H4 (cell line): ENCODE measurements at regions not wholly inside any gene's neighbourhood (a gene's known extent, or its start where the extent isn't known, plus 50 kb on each side); places are given as distances from the start of the nearest gene placed in this dataset.
"Not testable (repeated sequence)": the region's sequence is repeated elsewhere in the genome, so short reads cannot be mapped to it uniquely, and the experiment has no call there.

Experiments
- DNase-seq: peaks from one replicate; pipeline ENCODE4 v3.0.0-alpha.2; 2015; ENCODE audit warnings: low spot score

DNA sequence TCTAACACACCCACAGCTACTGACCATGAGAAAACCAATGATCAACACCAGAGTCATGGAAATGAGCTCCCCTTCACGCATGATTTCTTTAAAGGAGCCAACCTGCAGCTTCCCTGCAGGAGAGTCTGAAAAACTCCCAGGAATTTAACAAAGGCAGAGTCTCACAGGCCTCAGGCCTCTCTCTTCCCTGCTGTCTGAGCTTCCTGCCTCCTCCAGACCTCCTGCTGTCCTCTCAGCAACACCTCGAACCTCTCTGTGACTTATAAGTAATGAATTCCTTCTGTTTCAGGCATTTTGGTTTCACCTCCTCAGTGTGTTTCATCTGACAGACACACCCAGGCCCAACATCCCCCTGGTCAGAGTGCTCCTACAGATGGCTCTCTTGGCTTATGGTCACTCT, 1044.4 kb downstream of the UQCRFS1 start:
- DNase-seq, result no peak

- no peak for DNase-seq
Measured at GRCh38 chr19:28166025-28166424, 1046.9 kb downstream of the UQCRFS1 start.

DNA sequence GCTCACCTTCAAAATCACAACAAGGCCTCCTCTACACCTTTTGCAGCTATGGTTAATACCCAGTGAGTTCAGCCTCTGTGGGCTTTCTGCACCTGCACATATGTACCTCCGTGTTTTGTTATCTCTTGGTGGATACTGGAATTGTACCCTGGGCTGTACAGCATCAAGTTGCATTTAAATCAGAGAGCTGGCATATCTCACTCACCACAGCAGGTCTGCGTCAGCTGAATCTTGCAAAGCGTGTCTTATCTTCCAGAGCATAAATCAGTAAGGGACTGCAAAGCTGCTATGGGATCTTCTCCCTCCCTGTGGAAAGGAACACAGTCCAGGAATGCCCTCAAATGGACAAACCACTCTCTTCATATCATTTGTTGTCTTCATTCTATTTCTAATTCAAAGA, 1048.7 kb downstream of the UQCRFS1 start:
- DNase-seq, result no peak

GRCh38 chr19:28159065-28159464, 1053.9 kb downstream of the UQCRFS1 start:
- DNase-seq, result no peak

DNA sequence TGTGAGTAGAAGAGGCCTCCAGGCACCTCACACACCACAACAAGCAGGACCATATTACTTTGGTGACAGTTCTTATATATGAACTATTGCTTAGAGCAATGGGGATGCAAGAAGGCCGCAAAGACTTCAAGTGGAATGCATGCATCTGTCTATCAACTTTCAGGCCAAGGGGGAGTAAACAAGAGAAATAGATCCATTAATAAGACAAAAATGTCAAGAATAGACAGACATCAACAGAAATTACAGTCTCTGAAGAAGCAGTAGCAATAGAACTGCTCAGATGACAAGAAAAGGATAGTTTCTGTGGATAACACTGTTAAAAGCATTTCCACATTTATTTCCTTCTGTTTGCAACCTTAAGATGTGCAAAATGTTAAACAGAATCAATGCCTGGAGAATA, 1057.7 kb downstream of the UQCRFS1 start:
- no peak for DNase-seq

DNA sequence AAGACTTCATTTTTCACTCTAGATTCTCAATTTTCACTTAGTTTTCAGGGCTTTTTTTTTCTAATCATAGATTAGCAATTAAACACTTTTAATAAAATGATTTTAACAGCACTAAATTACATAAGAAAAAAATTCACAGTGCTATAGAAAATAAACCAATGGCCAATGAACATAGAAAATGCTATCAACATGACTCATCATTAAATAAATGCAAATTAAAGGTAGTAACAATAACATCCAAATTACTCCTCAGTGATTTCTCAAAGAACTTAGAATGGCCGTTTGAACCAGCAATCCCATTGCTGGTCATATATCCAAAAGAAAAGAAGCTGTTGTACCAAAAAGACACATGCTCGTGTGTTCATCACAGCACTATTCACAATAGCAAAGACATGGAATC, 1058.9 kb downstream of the UQCRFS1 start:
- DNase-seq, result no peak

DNA sequence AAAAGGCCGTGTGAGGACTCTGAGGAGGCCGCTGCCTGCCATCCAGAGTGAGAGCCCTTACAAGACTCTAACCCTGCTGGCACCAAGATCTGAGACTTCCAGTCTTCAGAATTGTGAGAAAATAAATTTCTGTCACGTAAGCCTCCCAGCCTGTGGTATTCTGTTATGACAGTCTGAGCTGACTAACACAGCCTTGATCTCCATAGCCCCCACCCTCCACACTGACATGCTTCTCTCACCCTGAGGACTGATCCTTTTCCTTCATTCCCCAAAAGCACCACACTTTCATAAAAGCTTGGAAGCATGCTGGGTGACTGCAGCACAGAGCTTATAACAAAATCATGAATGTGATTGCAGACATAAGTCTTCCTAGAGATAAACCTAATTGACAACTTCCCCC, 1059.8 kb downstream of the UQCRFS1 start:
- DNase-seq, result no peak

DNA sequence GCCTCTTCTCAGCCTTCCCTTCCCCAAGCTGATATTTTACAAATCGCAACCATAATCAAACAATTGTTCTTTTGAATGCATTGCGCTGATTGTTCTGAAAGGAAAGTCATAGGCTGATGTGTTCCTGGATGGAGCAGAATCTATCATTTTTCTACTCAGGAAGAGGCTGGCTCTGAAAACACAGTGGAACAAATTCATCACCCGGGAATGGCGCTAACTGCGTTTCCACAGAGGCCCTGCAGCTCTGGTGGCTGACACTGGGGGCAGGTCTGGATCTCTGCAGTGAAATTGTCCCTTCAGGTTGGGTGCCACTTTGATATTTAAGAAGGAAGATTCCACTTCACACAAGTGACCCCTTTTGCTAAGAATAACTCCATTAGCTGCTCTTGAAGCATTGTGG, 1060.8 kb downstream of the UQCRFS1 start:
- DNase-seq, result no peak

DNA sequence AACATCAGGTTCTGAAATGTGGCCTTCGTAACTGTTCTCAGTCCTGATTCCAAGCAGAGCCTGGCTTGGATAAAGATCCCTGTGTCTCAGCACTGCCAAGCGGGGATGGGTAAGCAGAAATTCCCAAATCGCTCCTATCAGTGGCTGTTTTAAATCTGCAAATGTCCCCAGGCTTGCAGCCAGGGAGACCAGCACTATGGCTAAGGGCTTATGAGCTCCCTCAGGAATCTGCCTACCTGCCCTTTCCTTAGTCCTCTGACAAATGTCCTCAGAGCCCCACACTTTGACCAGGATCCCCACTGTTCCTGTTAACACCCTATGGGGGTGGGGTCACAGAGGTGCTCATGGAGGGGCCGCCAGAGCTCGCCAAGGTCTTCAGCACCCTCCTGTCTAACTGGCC, 1062.8 kb downstream of the UQCRFS1 start:
- no peak for DNase-seq

GRCh38 chr19:28148554-28148953, 1064.4 kb downstream of the UQCRFS1 start:
- no peak for DNase-seq

DNA sequence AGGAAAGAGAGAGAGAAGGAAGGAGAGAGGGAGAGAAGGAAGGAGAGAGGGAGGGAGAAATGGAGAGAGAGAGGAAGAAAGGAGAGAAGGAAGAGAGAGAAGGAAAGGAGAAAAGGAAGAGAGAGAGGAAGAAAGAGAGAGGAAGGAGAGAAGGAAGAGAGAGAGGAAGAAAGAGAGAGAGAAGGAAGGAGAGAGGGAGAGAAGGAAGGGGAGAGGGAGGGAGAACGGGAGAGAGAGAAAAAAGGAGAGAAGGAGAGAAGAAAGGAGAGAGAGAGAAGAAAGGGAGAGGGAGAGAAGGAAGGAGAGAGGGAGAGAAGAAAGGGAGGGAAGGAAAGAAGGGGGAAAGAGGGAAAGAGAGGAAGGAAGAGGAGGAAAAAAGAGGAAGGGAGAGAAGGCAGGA, 1070.7 kb downstream of the UQCRFS1 start:
- no peak for DNase-seq

DNA sequence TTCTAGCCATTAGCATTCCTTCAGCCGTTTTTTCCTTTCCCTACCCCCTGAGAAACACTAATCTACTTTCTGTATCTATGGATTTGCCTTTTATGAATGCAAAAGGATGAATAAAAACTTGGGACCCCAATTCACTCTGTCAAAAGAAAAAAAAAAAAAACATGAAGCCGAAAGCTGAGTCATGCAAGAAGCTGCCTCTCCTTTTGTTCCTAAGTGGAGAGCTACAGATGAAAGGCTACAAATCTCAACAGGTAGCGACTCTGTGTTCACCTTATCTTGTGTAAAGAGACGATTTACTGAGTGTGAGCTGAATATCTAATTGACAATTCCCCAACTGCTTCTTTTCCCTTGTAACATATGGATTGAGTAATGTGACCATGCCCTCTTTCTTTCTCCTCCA, 1072.8 kb downstream of the UQCRFS1 start:
- no peak for DNase-seq

DNA sequence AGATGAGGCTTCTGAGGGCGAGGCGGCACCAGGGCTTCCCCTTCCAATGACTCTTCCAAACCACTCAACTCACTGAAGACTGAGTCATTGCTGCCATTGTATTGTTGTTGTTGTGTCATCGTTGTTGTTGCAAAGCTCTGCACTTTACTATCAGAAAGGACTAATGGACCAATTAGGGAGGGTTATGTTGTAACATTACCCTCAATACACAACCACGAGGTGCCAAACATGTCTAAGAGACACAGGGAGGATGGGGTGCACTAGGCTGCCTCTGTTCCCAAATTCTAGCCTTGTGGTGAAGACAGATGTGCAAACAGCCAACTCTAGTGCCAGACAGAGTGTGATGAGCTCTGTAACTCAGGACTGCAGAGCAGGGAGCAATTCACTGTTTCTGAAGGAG, 1075.2 kb downstream of the UQCRFS1 start:
- DNase-seq, result no peak

DNA sequence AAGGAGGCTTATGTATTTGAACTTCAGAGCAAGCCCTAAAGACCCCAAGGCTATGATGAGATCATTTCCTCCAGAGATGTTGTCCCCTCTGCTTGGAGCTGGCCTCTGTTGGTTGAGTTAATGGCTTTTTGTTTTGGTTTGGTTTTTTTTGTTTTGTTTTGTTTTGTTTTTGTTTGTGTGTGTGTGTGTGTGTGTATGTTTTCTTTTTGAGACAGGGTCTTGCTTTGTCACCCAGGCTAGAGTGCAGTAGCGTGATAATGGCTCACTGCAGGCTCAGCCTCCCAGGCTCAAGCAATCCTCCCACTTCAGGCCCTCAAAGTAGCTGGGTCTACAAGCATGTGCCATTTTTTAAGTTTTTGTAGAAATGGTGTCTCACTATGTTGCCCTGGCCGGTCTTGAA, 1076.2 kb downstream of the UQCRFS1 start:
- DNase-seq, result no peak

DNA sequence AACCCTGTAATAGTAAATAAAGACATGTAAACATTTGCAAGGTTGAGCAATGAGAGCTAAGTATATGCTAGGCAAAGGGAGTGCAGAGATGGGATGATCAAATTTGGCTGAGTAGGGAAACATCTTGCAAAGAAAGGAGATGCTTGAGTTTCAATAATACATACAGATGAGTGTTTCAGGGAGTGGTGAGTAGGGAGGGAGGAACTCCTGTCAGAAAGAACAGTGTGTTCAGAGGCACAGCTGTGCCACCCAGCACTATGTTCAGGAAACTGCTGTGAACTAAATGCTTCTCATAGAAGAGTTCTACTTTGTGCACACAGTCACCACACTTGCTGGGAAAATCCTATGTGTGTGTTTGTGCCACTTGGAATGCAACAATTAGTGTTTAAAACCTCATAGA, 1077.1 kb downstream of the UQCRFS1 start:
- no peak for DNase-seq

DNA sequence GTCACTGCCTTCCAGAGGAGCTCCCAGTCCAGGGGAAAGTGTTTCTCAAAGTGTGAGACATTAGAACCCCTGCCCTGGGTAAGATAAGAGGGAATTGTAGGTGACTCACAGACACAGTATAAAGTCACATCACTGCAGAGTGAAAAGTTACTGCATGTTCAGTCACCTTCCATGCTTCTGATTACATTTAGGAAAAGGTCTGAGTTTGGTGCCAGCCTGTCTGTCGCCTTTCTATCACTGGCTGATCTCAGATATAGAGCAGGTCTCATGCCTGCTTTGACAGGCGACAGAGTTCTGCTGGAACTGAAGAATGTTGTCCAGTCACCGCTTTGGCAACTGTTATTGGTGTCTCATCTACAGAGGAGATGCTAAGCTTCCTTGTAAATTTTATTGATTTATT, 1078.6 kb downstream of the UQCRFS1 start:
- no peak for DNase-seq

GRCh38 chr19:28130881-28131280, 1082.1 kb downstream of the UQCRFS1 start:
- not testable (repeated sequence) for DNase-seq

DNA sequence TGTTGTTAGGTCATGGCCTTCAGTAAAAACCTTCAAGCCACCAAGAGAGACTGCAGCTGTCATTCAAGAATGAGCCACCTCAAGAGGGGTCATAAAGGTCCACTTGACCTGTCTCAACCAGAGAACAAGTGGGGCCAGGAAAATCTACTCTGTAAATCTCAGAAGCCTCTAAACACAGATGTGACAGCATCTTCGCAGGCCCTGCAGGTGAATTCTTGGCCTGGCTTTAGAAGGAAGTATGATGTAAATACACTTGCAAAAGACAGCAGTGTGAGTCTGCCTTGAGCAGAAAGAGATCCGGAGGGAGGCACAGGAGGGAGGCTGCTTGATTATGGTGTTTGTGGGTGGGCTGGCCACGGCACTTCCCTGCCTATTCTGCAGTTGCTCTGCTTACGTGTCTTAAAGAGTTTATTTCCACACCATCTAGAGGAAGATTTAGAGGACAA, 1082.9 kb downstream of the UQCRFS1 start:
- no peak for DNase-seq

GRCh38 chr19:28128341-28128740, 1084.6 kb downstream of the UQCRFS1 start:
- no peak for DNase-seq

GRCh38 chr19:28126135-28126898, 1086.6 kb downstream of the UQCRFS1 start:
- DNase-seq, result no peak

DNA sequence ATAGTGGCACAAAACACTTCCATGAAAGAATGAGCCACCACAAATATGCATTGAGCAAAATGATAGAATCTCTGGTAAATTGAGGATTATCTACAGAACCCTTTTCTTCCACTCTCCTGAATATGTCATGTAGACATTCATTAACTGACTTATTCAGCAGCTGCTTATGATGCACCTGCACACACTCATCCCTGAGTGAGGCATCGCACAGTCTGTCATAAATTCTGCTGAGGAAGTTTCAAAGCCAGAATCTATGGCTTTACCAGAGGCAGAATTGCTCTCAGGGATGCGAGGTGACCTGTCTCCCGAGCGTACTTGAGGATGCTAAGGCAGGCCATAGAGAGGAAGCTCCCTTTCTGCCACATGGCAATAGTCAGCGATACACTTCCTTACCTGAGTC, 1090.2 kb downstream of the UQCRFS1 start:
- no peak for DNase-seq

GRCh38 chr19:28118235-28118634, 1094.7 kb downstream of the UQCRFS1 start:
- DNase-seq, result no peak

- DNase-seq, result no peak
Measured at GRCh38 chr19:28117143-28117542, 1095.8 kb downstream of the UQCRFS1 start.

DNA sequence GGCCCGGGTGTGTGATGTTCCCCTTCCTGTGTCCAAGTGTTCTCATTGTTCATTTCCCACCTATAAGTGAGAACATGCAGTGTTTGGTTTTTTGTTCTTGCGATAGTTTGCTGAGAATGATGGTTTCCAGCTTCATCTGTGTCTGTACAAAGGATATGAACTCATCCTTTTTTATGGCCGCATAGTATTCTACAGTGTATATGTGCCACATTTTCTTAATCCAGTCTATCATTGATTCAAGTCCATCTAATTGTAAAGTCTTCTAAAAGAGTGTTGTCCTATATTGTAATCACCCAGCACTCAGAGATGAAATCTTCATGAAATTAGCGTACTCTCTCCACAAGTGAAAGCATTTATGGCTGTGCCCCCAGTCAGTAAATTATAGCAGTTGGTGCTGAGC, 1096.6 kb downstream of the UQCRFS1 start:
- DNase-seq, result not testable (repeated sequence)
